ENCODE measurements at regions not wholly inside any gene's neighbourhood (a gene's known extent, or its start where the extent isn't known, plus 50 kb on each side); places are given as distances from the start of the nearest gene placed in this dataset.

GRCh38 chr12:100703868-100704267 lies 90.7 kb upstream of the ANO4 start:
- Histone ChIP-seq H2AFZ (ENCODE audit: low read length) (no peak overlapping the region), H3K4me1 (ENCODE audit: low read length) (peaks cover 5% of the 10 kb centered on the region), H3K36me3 (ENCODE audit: insufficient read depth, low read length) (no peaks in the 10 kb centered on the region), H3K9me2 (replicated peaks; ENCODE audit: insufficient read depth, low read length) (no peaks in the 10 kb centered on the region), H3K79me2 (ENCODE audit: low read length) (no peaks in the 10 kb centered on the region), H3K9ac (ENCODE audit: low read length) (no peak overlapping the region), H4K20me1 (ENCODE audit: insufficient read depth, low read depth, low read length) (no peaks in the 10 kb centered on the region), H3K27ac (ENCODE audit: low read length) (no peak overlapping the region), H3K9me3 (ENCODE audit: low read length) (no peaks in the 10 kb centered on the region), H3K4me3 (ENCODE audit: low read length) (no peak overlapping the region), H3K4me2 (ENCODE audit: low read depth, low read length, poor library complexity, severe bottlenecking) (no peak overlapping the region), H3K27me3 (ENCODE audit: low read length) (no peaks in the 10 kb centered on the region)
- no peak for DNase-seq

- H3K27me3 ChIP-seq (ENCODE audit: low read length) = no peaks in the 10 kb centered on the region
- no peak overlapping the region for H2AFZ ChIP-seq (ENCODE audit: low read length)
- no peaks in the 10 kb centered on the region for H3K4me1 ChIP-seq (ENCODE audit: low read length)
- no peaks in the 10 kb centered on the region for H3K79me2 ChIP-seq (ENCODE audit: low read length)
- no peak overlapping the region for H3K4me3 ChIP-seq (ENCODE audit: low read length)
- H3K9me3 ChIP-seq (ENCODE audit: low read length) = no peaks in the 10 kb centered on the region
- H3K27ac ChIP-seq (ENCODE audit: low read length) = no peak overlapping the region
- H4K20me1 ChIP-seq (ENCODE audit: insufficient read depth, low read depth, low read length) = no peaks in the 10 kb centered on the region
- no peak for DNase-seq
- H3K9me2 ChIP-seq (replicated peaks; ENCODE audit: insufficient read depth, low read length) = no peaks in the 10 kb centered on the region
- no peak overlapping the region for H3K4me2 ChIP-seq (ENCODE audit: low read depth, low read length, poor library complexity, severe bottlenecking)
- H3K36me3 ChIP-seq (ENCODE audit: insufficient read depth, low read length) = no peaks in the 10 kb centered on the region
- H3K9ac ChIP-seq (ENCODE audit: low read length) = no peak overlapping the region
Measured at GRCh38 chr12:100706033-100706432, 88.5 kb upstream of the ANO4 start.

GRCh38 chr12:100708591-100708990 lies 86.0 kb upstream of the ANO4 start:
- H3K79me2 ChIP-seq (ENCODE audit: low read length) = no peaks in the 10 kb centered on the region
- H3K9me3 ChIP-seq (ENCODE audit: low read length) = no peaks in the 10 kb centered on the region
- no peaks in the 10 kb centered on the region for H3K4me1 ChIP-seq (ENCODE audit: low read length)
- H3K36me3 ChIP-seq (ENCODE audit: insufficient read depth, low read length) = no peaks in the 10 kb centered on the region
- H3K27ac ChIP-seq (ENCODE audit: low read length) = no peak overlapping the region
- no peak overlapping the region for H3K4me3 ChIP-seq (ENCODE audit: low read length)
- no peak for DNase-seq
- H4K20me1 ChIP-seq (ENCODE audit: insufficient read depth, low read depth, low read length) = no peaks in the 10 kb centered on the region
- no peaks in the 10 kb centered on the region for H3K27me3 ChIP-seq (ENCODE audit: low read length)
- H3K9me2 ChIP-seq (replicated peaks; ENCODE audit: insufficient read depth, low read length) = no peaks in the 10 kb centered on the region
- H3K9ac ChIP-seq (ENCODE audit: low read length) = no peak overlapping the region
- no peak overlapping the region for H2AFZ ChIP-seq (ENCODE audit: low read length)
- no peak overlapping the region for H3K4me2 ChIP-seq (ENCODE audit: low read depth, low read length, poor library complexity, severe bottlenecking)

GRCh38 chr12:100715976-100716944 lies 78.3 kb upstream of the ANO4 start:
- H3K4me3 ChIP-seq (ENCODE audit: low read length) = no peak overlapping the region
- no peak overlapping the region for H3K4me2 ChIP-seq (ENCODE audit: low read depth, low read length, poor library complexity, severe bottlenecking)

GRCh38 chr12:100716945-100717732 lies 77.4 kb upstream of the ANO4 start:
- Histone ChIP-seq H3K4me1 (ENCODE audit: low read length) (no peaks in the 10 kb centered on the region), H3K4me3 (ENCODE audit: low read length) (no peak overlapping the region), H3K9me2 (replicated peaks; ENCODE audit: insufficient read depth, low read length) (no peaks in the 10 kb centered on the region), H3K79me2 (ENCODE audit: low read length) (no peaks in the 10 kb centered on the region), H4K20me1 (ENCODE audit: insufficient read depth, low read depth, low read length) (no peaks in the 10 kb centered on the region), H2AFZ (ENCODE audit: low read length) (no peak overlapping the region), H3K4me2 (ENCODE audit: low read depth, low read length, poor library complexity, severe bottlenecking) (no peak overlapping the region), H3K36me3 (ENCODE audit: insufficient read depth, low read length) (no peaks in the 10 kb centered on the region), H3K9ac (ENCODE audit: low read length) (no peak overlapping the region), H3K27me3 (ENCODE audit: low read length) (no peaks in the 10 kb centered on the region), H3K9me3 (ENCODE audit: low read length) (no peaks in the 10 kb centered on the region), H3K27ac (ENCODE audit: low read length) (no peak overlapping the region)
- DNase-seq = no peak

More at GRCh38 chr12:100715976-100716944, 78.3 kb upstream of the ANO4 start:
- no peaks in the 10 kb centered on the region for H3K27me3 ChIP-seq (ENCODE audit: low read length)
- no peaks in the 10 kb centered on the region for H3K9me2 ChIP-seq (replicated peaks; ENCODE audit: insufficient read depth, low read length)
- no peaks in the 10 kb centered on the region for H3K4me1 ChIP-seq (ENCODE audit: low read length)
- H3K36me3 ChIP-seq (ENCODE audit: insufficient read depth, low read length) = no peaks in the 10 kb centered on the region
- H2AFZ ChIP-seq (ENCODE audit: low read length) = no peak overlapping the region
- no peak for DNase-seq
- no peaks in the 10 kb centered on the region for H4K20me1 ChIP-seq (ENCODE audit: insufficient read depth, low read depth, low read length)
- H3K79me2 ChIP-seq (ENCODE audit: low read length) = no peaks in the 10 kb centered on the region
- H3K9ac ChIP-seq (ENCODE audit: low read length) = no peak overlapping the region
- H3K9me3 ChIP-seq (ENCODE audit: low read length) = no peaks in the 10 kb centered on the region
- H3K27ac ChIP-seq (ENCODE audit: low read length) = no peak overlapping the region

GRCh38 chr12:100717733-100718067 lies 76.9 kb upstream of the ANO4 start:
- Histone ChIP-seq H2AFZ (ENCODE audit: low read length) (no peak overlapping the region), H3K9me3 (ENCODE audit: low read length) (no peaks in the 10 kb centered on the region), H3K4me2 (ENCODE audit: low read depth, low read length, poor library complexity, severe bottlenecking) (no peak overlapping the region), H3K79me2 (ENCODE audit: low read length) (no peaks in the 10 kb centered on the region), H3K36me3 (ENCODE audit: insufficient read depth, low read length) (no peaks in the 10 kb centered on the region), H3K9me2 (replicated peaks; ENCODE audit: insufficient read depth, low read length) (no peaks in the 10 kb centered on the region), H3K27me3 (ENCODE audit: low read length) (no peaks in the 10 kb centered on the region), H3K4me1 (ENCODE audit: low read length) (no peaks in the 10 kb centered on the region), H4K20me1 (ENCODE audit: insufficient read depth, low read depth, low read length) (no peaks in the 10 kb centered on the region), H3K27ac (ENCODE audit: low read length) (no peak overlapping the region), H3K4me3 (ENCODE audit: low read length) (no peak overlapping the region), H3K9ac (ENCODE audit: low read length) (no peak overlapping the region)
- no peak for DNase-seq

GRCh38 chr12:100718187-100718586 lies 76.4 kb upstream of the ANO4 start:
- no peaks in the 10 kb centered on the region for H3K4me1 ChIP-seq (ENCODE audit: low read length)
- H3K27me3 ChIP-seq (ENCODE audit: low read length) = no peaks in the 10 kb centered on the region
- no peak overlapping the region for H3K9ac ChIP-seq (ENCODE audit: low read length)
- no peak for DNase-seq
- no peaks in the 10 kb centered on the region for H4K20me1 ChIP-seq (ENCODE audit: insufficient read depth, low read depth, low read length)
- H3K36me3 ChIP-seq (ENCODE audit: insufficient read depth, low read length) = no peaks in the 10 kb centered on the region
- no peaks in the 10 kb centered on the region for H3K9me3 ChIP-seq (ENCODE audit: low read length)
- no peak overlapping the region for H2AFZ ChIP-seq (ENCODE audit: low read length)
- H3K27ac ChIP-seq (ENCODE audit: low read length) = no peak overlapping the region
- H3K9me2 ChIP-seq (replicated peaks; ENCODE audit: insufficient read depth, low read length) = no peaks in the 10 kb centered on the region
- no peak overlapping the region for H3K4me2 ChIP-seq (ENCODE audit: low read depth, low read length, poor library complexity, severe bottlenecking)
- no peak overlapping the region for H3K4me3 ChIP-seq (ENCODE audit: low read length)
- H3K79me2 ChIP-seq (ENCODE audit: low read length) = no peaks in the 10 kb centered on the region

- H3K27ac ChIP-seq (ENCODE audit: low read length) = no peak overlapping the region
- no peaks in the 10 kb centered on the region for H3K79me2 ChIP-seq (ENCODE audit: low read length)
- no peaks in the 10 kb centered on the region for H3K9me2 ChIP-seq (replicated peaks; ENCODE audit: insufficient read depth, low read length)
- no peak for DNase-seq
- no peak overlapping the region for H3K9ac ChIP-seq (ENCODE audit: low read length)
- no peak overlapping the region for H3K4me2 ChIP-seq (ENCODE audit: low read depth, low read length, poor library complexity, severe bottlenecking)
- no peaks in the 10 kb centered on the region for H4K20me1 ChIP-seq (ENCODE audit: insufficient read depth, low read depth, low read length)
- H3K4me1 ChIP-seq (ENCODE audit: low read length) = no peaks in the 10 kb centered on the region
- no peaks in the 10 kb centered on the region for H3K27me3 ChIP-seq (ENCODE audit: low read length)
- H3K36me3 ChIP-seq (ENCODE audit: insufficient read depth, low read length) = no peaks in the 10 kb centered on the region
- no peaks in the 10 kb centered on the region for H3K9me3 ChIP-seq (ENCODE audit: low read length)
- no peak overlapping the region for H2AFZ ChIP-seq (ENCODE audit: low read length)
- no peak overlapping the region for H3K4me3 ChIP-seq (ENCODE audit: low read length)
Measured at GRCh38 chr12:100720016-100720654, 74.4 kb upstream of the ANO4 start.

Measured in Karpas-422 (cell line).